ENCODE measurements at regions not wholly inside any gene's neighbourhood (a gene's known extent, or its start where the extent isn't known, plus 50 kb on each side); places are given as distances from the start of the nearest gene placed in this dataset.
"Not testable (repeated sequence)": the region's sequence is repeated elsewhere in the genome, so short reads cannot be mapped to it uniquely, and the experiment has no call there.

DNA sequence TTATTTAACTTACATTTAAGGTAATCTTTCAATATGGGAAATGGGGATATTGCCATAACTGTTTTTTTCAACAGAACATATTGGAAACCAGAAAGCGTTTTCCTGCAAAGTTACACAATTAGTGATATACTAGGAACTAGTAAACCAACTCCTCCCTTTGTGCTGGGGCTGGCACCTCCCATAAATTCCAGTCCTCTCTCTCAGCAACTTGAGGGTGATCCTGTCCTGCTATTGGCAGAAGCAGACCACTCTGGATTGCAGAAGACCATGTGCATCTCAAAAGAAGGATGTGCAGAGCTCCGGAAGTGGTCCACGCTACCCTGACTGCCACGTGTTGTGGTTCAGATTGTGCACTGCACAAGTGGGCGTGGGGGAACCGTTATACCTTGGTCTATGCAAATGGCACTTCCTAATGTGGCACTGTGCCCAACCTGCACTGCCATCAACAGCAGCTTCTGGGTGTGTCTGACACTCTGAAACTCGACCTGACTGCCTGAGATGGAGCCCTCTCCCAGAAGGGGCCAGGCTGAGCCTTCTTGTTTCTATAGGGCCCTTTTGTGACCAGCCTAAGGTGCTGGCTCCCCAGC is 219.2 kb downstream of the ZNF516 start:
- Histone ChIP-seq H3K9me3 (no peaks in the 10 kb centered on the region), H3K27ac (no peak overlapping the region), H3K4me1 (no peaks in the 10 kb centered on the region), H3K4me3 (no peak overlapping the region), H3K27me3 (no peaks in the 10 kb centered on the region), H3K36me3 (no peaks in the 10 kb centered on the region)
- 60 to 82% methylated on average over 7 of the region's 7 CpGs for WGBS, 2 donors
- TF ChIP-seq POLR2AphosphoS5 (IDR thresholded peaks at IDR 0.05) (no peak), EP300 (IDR thresholded peaks at IDR 0.05) (no peak), POLR2A (IDR thresholded peaks at IDR 0.05) (no peak), CTCF (IDR thresholded peaks at IDR 0.05) (no peak)
- peak in 1 of 2 donors; percentile 41 for ATAC-seq (ENCODE audit: low FRiP score in 2 of 2)
- DNase-seq, result no peak

DNA sequence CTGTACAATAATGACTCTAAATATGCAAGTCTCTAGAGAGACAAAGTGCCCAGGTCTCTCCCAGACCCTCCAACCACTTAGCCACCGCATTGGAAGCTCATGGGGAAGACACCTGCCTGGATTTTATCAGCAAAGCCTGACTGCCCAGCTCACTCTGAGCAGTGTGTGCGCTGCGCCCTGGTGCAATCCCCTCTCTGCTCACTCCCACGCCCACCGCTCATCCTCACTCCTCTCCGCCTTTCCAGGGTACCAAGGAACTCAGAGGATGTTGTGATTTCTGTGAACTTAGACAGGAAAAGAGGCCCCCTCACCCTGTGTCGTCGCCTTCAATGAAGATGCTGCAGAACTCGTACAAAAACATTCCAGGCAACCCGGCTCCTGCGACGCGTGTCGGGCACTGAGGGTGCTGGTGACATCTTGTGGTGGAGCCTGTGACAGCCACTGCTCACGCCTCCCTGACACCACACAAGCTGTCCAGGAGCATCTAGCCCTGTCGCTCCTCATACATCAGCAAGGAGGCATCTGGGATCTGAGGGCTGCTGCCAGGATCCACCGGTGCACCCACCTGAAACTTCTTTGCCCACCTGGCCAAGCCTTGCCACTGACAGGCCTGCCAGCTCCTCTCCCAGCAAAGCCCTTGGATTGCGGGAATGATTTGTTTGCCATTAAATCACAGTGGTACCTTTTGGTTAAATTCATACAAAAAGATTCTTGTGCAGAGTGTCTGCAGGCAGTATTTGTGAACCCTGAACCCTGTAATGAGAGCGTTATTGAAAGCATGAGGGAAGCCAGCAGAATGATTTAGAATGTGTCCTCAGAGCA is 220.4 kb downstream of the ZNF516 start:
- 39 to 83% methylated on average over 8 to 19 of the region's 19 CpGs for WGBS, 2 donors
- Histone ChIP-seq H3K27ac (no peak overlapping the region), H3K4me1 (no peaks in the 10 kb centered on the region), H3K36me3 (no peaks in the 10 kb centered on the region), H3K4me3 (no peak overlapping the region), H3K27me3 (no peaks in the 10 kb centered on the region), H3K9me3 (no peaks in the 10 kb centered on the region)
- DNase-seq, result peak in 1 of 2 donors; percentile 46
- no peak for TF ChIP-seq POLR2AphosphoS5 (IDR thresholded peaks at IDR 0.05)
- TF ChIP-seq EP300 (IDR thresholded peaks at IDR 0.05), result no peak
- TF ChIP-seq CTCF (IDR thresholded peaks at IDR 0.05), result no peak
- no peak for TF ChIP-seq POLR2A (IDR thresholded peaks at IDR 0.05)
- no peak for ATAC-seq (ENCODE audit: low FRiP score in 2 of 2)

DNA sequence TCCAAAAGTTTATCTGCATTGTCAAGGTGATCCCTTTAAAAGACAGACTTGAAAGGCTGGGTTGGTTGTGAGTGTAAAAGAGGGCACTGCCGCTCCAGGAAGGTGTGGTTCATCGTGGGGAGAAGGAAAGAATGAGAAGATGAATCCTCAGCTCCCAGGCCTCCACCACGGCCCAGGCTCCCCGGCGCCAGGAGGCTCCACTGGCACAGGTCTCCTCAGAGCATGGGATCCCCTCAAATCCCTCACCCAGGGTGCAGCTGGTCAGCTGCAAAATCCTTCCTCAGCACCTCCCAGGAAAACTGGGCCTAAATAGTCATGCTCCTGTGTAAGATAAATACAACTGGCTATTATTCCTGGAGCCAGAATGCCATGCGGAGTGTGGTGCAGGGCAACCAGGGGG is 221.1 kb downstream of the ZNF516 start:
- DNase-seq (peak in 1 of 2 donors; percentile 53), ATAC-seq (ENCODE audit: low FRiP score in 2 of 2) (no peak)
- WGBS, 2 donors, result 85 to 91% methylated on average over 3 to 6 of the region's 6 CpGs

GRCh38 chr18:76273036-76273545 is 222.0 kb downstream of the ZNF516 start:
- 92% methylated on average over 23 of the region's 23 CpGs for WGBS, 2 donors
- ATAC-seq (ENCODE audit: low FRiP score in 2 of 2) (no peak), DNase-seq (no peak)
- H3K9me3 ChIP-seq, result no peaks in the 10 kb centered on the region
- no peaks in the 10 kb centered on the region for H3K36me3 ChIP-seq
- no peak overlapping the region for H3K27ac ChIP-seq
- no peaks in the 10 kb centered on the region for H3K4me1 ChIP-seq
- no peak for TF ChIP-seq EP300 (IDR thresholded peaks at IDR 0.05)
- TF ChIP-seq POLR2AphosphoS5 (IDR thresholded peaks at IDR 0.05), result no peak
- TF ChIP-seq CTCF (IDR thresholded peaks at IDR 0.05), result no peak
- TF ChIP-seq POLR2A (IDR thresholded peaks at IDR 0.05), result no peak
- no peaks in the 10 kb centered on the region for H3K27me3 ChIP-seq
- H3K4me3 ChIP-seq, result no peak overlapping the region

More for the DNA sequence above, 221.1 kb downstream of the ZNF516 start:
- no peaks in the 10 kb centered on the region for H3K4me1 ChIP-seq
- H3K27ac ChIP-seq, result no peak overlapping the region
- no peak overlapping the region for H3K4me3 ChIP-seq
- H3K36me3 ChIP-seq, result no peaks in the 10 kb centered on the region
- no peaks in the 10 kb centered on the region for H3K27me3 ChIP-seq
- TF ChIP-seq POLR2A (IDR thresholded peaks at IDR 0.05) (no peak), POLR2AphosphoS5 (IDR thresholded peaks at IDR 0.05) (no peak), EP300 (IDR thresholded peaks at IDR 0.05) (no peak), CTCF (IDR thresholded peaks at IDR 0.05) (no peak)
- no peaks in the 10 kb centered on the region for H3K9me3 ChIP-seq

GRCh38 chr18:76267423-76267822 is 227.6 kb downstream of the ZNF516 start:
- peaks cover 7 to 19% (median 17%) of the 10 kb centered on the region in 4 donors for H3K4me1 ChIP-seq
- not testable (repeated sequence) for H3K9me3 ChIP-seq; H3K27ac ChIP-seq; H3K4me3 ChIP-seq; ATAC-seq (ENCODE audit: low FRiP score in 2 of 2); H3K27me3 ChIP-seq; DNase-seq; H3K36me3 ChIP-seq
- 92 to 93% methylated on average over 6 of the region's 6 CpGs for WGBS, 2 donors
